Endothelial cell of umbilical vein (primary cell): ENCODE measurements at regions not wholly inside any gene's neighbourhood (a gene's known extent, or its start where the extent isn't known, plus 50 kb on each side); places are given as distances from the start of the nearest gene placed in this dataset.

Experiments used
- BruUV-seq: library from RNA; stranded (reverse); fragments of 400-500 nt; replicated peaks from 2 replicates; lab custom pipeline; 2021; lab: Mats Ljungman, UMichigan
- CTCF ChIA-PET: fragments of 300-600, 350-600 bp; sonication (Branson Sonifier 250); formaldehyde crosslinking; loops from one replicate; lab custom pipeline; 2021; ENCODE audit warnings: antibody characterized with exemption, inconsistent platforms; lab: Charles Lee
- POLR2A ChIA-PET: fragments of 300-600, 350-600 bp; sonication (Branson Sonifier 250); formaldehyde crosslinking; loops from one replicate; lab custom pipeline; 2021; ENCODE audit warnings: antibody characterized with exemption, inconsistent platforms; lab: Charles Lee
- DNase-seq: peaks from one replicate; pipeline ENCODE4 v3.0.0-alpha.2; 2011; ENCODE audit warnings: low read depth, low spot score
- FAIRE-seq: peaks from 2 replicates; lab custom pipeline; 2011; peaks lifted over from hg19 to GRCh38; lab: Jason Lieb, UNC
- H2AFZ ChIP-seq: 2 replicates; pipeline ENCODE4 v1.6.0; 2012; ENCODE audit warnings: low read depth, low read length, control low read depth, inconsistent platforms
- H3K27ac ChIP-seq: 2 replicates; pipeline ENCODE4 v1.5.1; 2011; ENCODE audit warnings: low read depth, mild to moderate bottlenecking, control low read depth, low read length, moderate library complexity; ENCODE audit not compliant: insufficient read depth
- H3K27me3 ChIP-seq, 2 experiments: 2 replicates each; pipeline versions ENCODE4 v1.6.0 to v1.6.1; 2011; ENCODE audit warnings: low read length in 2 of 2, mixed read lengths in 1 of 2; ENCODE audit not compliant: control insufficient read depth in 2 of 2, insufficient read depth in 2 of 2
- H3K36me3 ChIP-seq, 2 experiments: 2 replicates in 1 of 2; 3 replicates in 1 of 2; pipeline ENCODE4 v1.5.1; 2011; ENCODE audit warnings: low read length in 2 of 2, mild to moderate bottlenecking in 1 of 2, moderate library complexity in 1 of 2; ENCODE audit not compliant: control insufficient read depth in 2 of 2, insufficient read depth in 2 of 2; ENCODE audit errors: extremely low read depth in 1 of 2
- H3K4me1 ChIP-seq: 3 replicates; pipeline ENCODE4 v1.5.1; 2011; ENCODE audit warnings: mild to moderate bottlenecking, low read length; ENCODE audit not compliant: control insufficient read depth, insufficient read depth; ENCODE audit errors: extremely low read depth
- H3K4me2 ChIP-seq: 2 replicates; pipeline ENCODE4 v1.6.1; 2011; ENCODE audit warnings: low read length, control low read depth, mixed read lengths; ENCODE audit not compliant: insufficient read depth
- H3K4me3 ChIP-seq, 3 experiments: fragments of 200-600 bp in 1 of 3; sonication (generic), shearing (Covaris generic) in 1 of 3; replicated peaks in 1 of 3; 2 replicates each; pipeline ENCODE4 v1.5.1; 2011 to 2016; ENCODE audit warnings: control low read depth in 3 of 3, low read length in 3 of 3, mild to moderate bottlenecking in 2 of 3, inconsistent platforms in 1 of 3, low read depth in 1 of 3, moderate library complexity in 1 of 3; ENCODE audit not compliant: insufficient read depth in 1 of 3
- H3K79me2 ChIP-seq: 2 replicates; pipeline ENCODE4 v1.6.0; 2012; ENCODE audit warnings: low read length, inconsistent platforms; ENCODE audit not compliant: control insufficient read depth, insufficient read depth
- H3K9ac ChIP-seq: replicated peaks from 2 replicates; pipeline ENCODE3; 2011; ENCODE audit warnings: low read length, control low read depth; ENCODE audit not compliant: insufficient read depth; ENCODE audit errors: extremely low read depth
- H3K9me1 ChIP-seq: replicated peaks from 3 replicates; pipeline ENCODE4 v1.6.0; 2011; ENCODE audit warnings: mild to moderate bottlenecking, low read length; ENCODE audit not compliant: control insufficient read depth, insufficient read depth; ENCODE audit errors: extremely low read depth
- H3K9me3 ChIP-seq: replicated peaks from 2 replicates; pipeline ENCODE4 v1.5.1; 2012; ENCODE audit warnings: low read length, inconsistent platforms; ENCODE audit not compliant: control insufficient read depth, insufficient read depth
- H4K20me1 ChIP-seq: replicated peaks from 2 replicates; pipeline ENCODE3; 2011; ENCODE audit warnings: mild to moderate bottlenecking, low read length; ENCODE audit not compliant: control insufficient read depth, insufficient read depth; ENCODE audit errors: extremely low read depth
- CTCF ChIP-seq, 2 donors: IDR thresholded peaks; 1 replicate in 1 of 2; 2 replicates in 1 of 2; pipeline ENCODE4 v1.5.1; 2011; ENCODE audit warnings: low read length in 2 of 2, mild to moderate bottlenecking in 2 of 2, moderate library complexity in 2 of 2, control low read depth in 1 of 2, inconsistent platforms in 1 of 2, low read depth in 1 of 2; ENCODE audit not compliant: insufficient read depth in 1 of 2; ENCODE audit errors: extremely low read depth in 1 of 2
- EZH2 ChIP-seq: IDR thresholded peaks from 2 replicates; pipeline ENCODE4 v1.6.1; 2012; ENCODE audit warnings: borderline replicate concordance, low read depth, mild to moderate bottlenecking, moderate library complexity, low read length, inconsistent platforms; ENCODE audit not compliant: severe bottlenecking
- FOS ChIP-seq: IDR thresholded peaks from 2 replicates; pipeline ENCODE4 v1.6.1; 2011; ENCODE audit warnings: mild to moderate bottlenecking, low read length, moderate library complexity, borderline replicate concordance; ENCODE audit not compliant: insufficient read depth
- GATA2 ChIP-seq: IDR thresholded peaks from 2 replicates; pipeline ENCODE4 v1.7.0; 2011; ENCODE audit warnings: low read depth, mild to moderate bottlenecking, moderate library complexity, mixed read lengths, low read length; ENCODE audit not compliant: insufficient read length, insufficient read depth
- JUN ChIP-seq: IDR thresholded peaks from 2 replicates; pipeline ENCODE4 v1.6.1; 2011; ENCODE audit warnings: borderline replicate concordance, low read depth; ENCODE audit not compliant: insufficient read length, insufficient read depth
- MAX ChIP-seq: IDR thresholded peaks from 2 replicates; pipeline ENCODE4 v1.6.1; 2011; ENCODE audit not compliant: insufficient read depth, insufficient read length
- MYC ChIP-seq: IDR thresholded peaks from one replicate; pipeline ENCODE4 v1.6.1; 2011; ENCODE audit warnings: mild to moderate bottlenecking, low read depth, low read length
- POLR2A ChIP-seq: IDR thresholded peaks from 2 replicates; pipeline ENCODE4 v1.6.1; 2012; ENCODE audit warnings: low read depth, mild to moderate bottlenecking, control low read depth, low read length
- POLR2AphosphoS5 ChIP-seq: IDR thresholded peaks from 2 replicates; pipeline ENCODE4 v1.6.1; 2012; ENCODE audit warnings: low read depth, mild to moderate bottlenecking, control low read depth, low read length, moderate library complexity; ENCODE audit not compliant: insufficient read depth
- dilution Hi-C: fragments of 300-500 bp; cut with MboI; formaldehyde crosslinking; loops from one replicate; pipeline ENCODE4 v1.15.0; 2019; ENCODE audit warnings: low sequenced_read_pairs; ENCODE audit not compliant: extremely low pct_ligation_motif_present
- intact Hi-C: fragments of 100-400 bp; cut with micrococcal nuclease; formaldehyde crosslinking; loops from one replicate; pipeline ENCODE4 v1.10.0; 2022

DNA sequence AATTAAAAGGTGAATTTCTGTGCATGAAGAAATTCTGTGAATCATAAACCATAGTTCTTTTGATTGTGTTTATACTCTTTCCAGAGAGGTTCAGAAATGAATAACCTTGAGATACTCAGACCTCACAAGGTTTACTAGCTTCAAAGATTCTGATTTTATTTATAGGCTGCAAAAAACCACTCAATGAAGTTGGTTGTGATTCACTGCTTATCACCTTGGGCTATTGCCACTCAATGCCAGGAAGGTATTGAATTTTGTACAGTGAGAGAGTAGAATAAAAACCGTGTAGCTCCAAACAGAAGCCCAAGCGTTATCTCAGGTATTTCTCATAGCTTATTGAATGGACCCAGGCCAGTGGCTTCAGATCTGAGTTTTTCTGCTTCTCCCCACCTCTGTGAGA, 118.7 kb downstream of the FHIP1A start:
- H3K4me2 ChIP-seq: no peak overlapping the region
- BruUV-seq: no TSS peak
- FAIRE-seq (no peak), DNase-seq (no peak)
- no peak overlapping the region for H3K27ac ChIP-seq
- peaks cover 1 to 4% of the 10 kb centered on the region in 2 experiments for H3K27me3 ChIP-seq
- H3K9me3 ChIP-seq: no peaks in the 10 kb centered on the region
- CTCF ChIA-PET: interaction anchor here (1.0 to 2.1 kb wide), 5 partner anchors 9 to 410 kb away, joined by 3 to 6 read pairs (median 4); no protein-coding TSS in a partner anchor
- no peaks in the 10 kb centered on the region for H3K36me3 ChIP-seq
- H3K9ac ChIP-seq: no peak overlapping the region
- H3K4me1 ChIP-seq: no peaks in the 10 kb centered on the region
- no peak overlapping the region for H3K4me3 ChIP-seq
- intact Hi-C loops (no loop called here), dilution Hi-C loops (no loop called here)
- POLR2A ChIA-PET: no interaction called here
- no peaks in the 10 kb centered on the region for H3K9me1 ChIP-seq
- no peaks in the 10 kb centered on the region for H3K79me2 ChIP-seq
- no peak for TF ChIP-seq MYC
- TF ChIP-seq CTCF (IDR thresholded peaks at IDR 0.05; ENCODE audit: extremely low read depth in 1 of 2, insufficient read depth in 1 of 2, low read depth in 1 of 2, low read length in 2 of 2): no peak
- no peak for TF ChIP-seq EZH2
- TF ChIP-seq FOS: no peak
- TF ChIP-seq GATA2: no peak
- TF ChIP-seq POLR2A: no peak
- no peak for TF ChIP-seq POLR2AphosphoS5
- TF ChIP-seq JUN: no peak
- no peak for TF ChIP-seq MAX
- no peaks in the 10 kb centered on the region for H4K20me1 ChIP-seq
- no peak overlapping the region for H2AFZ ChIP-seq
